Lung (tissue), 11 donors: ENCODE measurements at regions not wholly inside any gene's neighbourhood (a gene's known extent, or its start where the extent isn't known, plus 50 kb on each side); places are given as distances from the start of the nearest gene placed in this dataset.
"Not testable (repeated sequence)": the region's sequence is repeated elsewhere in the genome, so short reads cannot be mapped to it uniquely, and the experiment has no call there.

Source experiments
- ATAC-seq: fragments of 200-7000 bp; cut with Tn5 transposase; one replicate; pipeline ENCODE4 v1.9.1; 2020; ENCODE audit warnings: moderate number of reproducible peaks; ENCODE audit not compliant: insufficient read depth, low FRiP score
- DNase-seq, 3 donors: peaks; one replicate each; pipeline ENCODE4 v3.0.0-alpha.2; 2013 to 2017
- H3K27ac ChIP-seq, 2 donors: one replicate each; pipeline ENCODE4 v1.5.1; 2013; ENCODE audit warnings: mild to moderate bottlenecking in 2 of 2, moderate library complexity in 2 of 2, control low read depth in 1 of 2, inconsistent platforms in 1 of 2, low read depth in 1 of 2, low read length in 1 of 2
- H3K27me3 ChIP-seq, 3 donors: one replicate each; pipeline ENCODE4 v1.5.1; 2013; ENCODE audit warnings: low read length in 2 of 3; ENCODE audit not compliant: control insufficient read depth in 3 of 3, insufficient read depth in 3 of 3
- H3K36me3 ChIP-seq, 4 donors: one replicate each; pipeline ENCODE4 v1.5.1; 2013; ENCODE audit warnings: low read length in 4 of 4, mild to moderate bottlenecking in 1 of 4, moderate library complexity in 1 of 4; ENCODE audit not compliant: control insufficient read depth in 4 of 4, insufficient read depth in 4 of 4
- H3K4me1 ChIP-seq, 5 donors: one replicate each; pipeline ENCODE4 v1.5.1; 2013; ENCODE audit warnings: low read length in 5 of 5, mild to moderate bottlenecking in 2 of 5, moderate library complexity in 1 of 5; ENCODE audit not compliant: control insufficient read depth in 5 of 5, insufficient read depth in 5 of 5
- H3K4me3 ChIP-seq: one replicate; pipeline ENCODE4 v1.5.1; 2013; ENCODE audit warnings: mild to moderate bottlenecking, control low read depth, moderate library complexity
- H3K9ac ChIP-seq, 2 donors: one replicate each; pipeline ENCODE4 v1.5.1; 2013; ENCODE audit warnings: low read length in 2 of 2, control low read depth in 1 of 2; ENCODE audit not compliant: insufficient read depth in 1 of 2
- H3K9me3 ChIP-seq, 4 donors: one replicate each; pipeline ENCODE4 v1.5.1; 2013; ENCODE audit warnings: low read length in 3 of 4, mild to moderate bottlenecking in 1 of 4, moderate library complexity in 1 of 4; ENCODE audit not compliant: control insufficient read depth in 4 of 4, insufficient read depth in 3 of 4
- CTCF ChIP-seq: IDR thresholded peaks from 2 replicates; pipeline ENCODE4 v1.5.1; 2012; ENCODE audit warnings: mild to moderate bottlenecking; ENCODE audit errors: control extremely low read depth, extremely low read depth
- WGBS, 2 donors: extraction: QIAGEN DNeasy Blood & Tissue Kit; methylation state at CpG; one replicate each; pipeline ENCODE4 v1.1.7; 2013; 5-methylcytosine and 5-hydroxymethylcytosine counted together
- donor health status: control.
- donor health status: control.
- donor health status: Bipolar disorder and iron deficiency.
- donor health status: healthy.
- donor health status: DM: yes; HTN: yes; CAD: no.

- Histone ChIP-seq H3K9me3 (peaks cover 0 to 2% (median 0%) of the 10 kb centered on the region in 4 donors), H3K4me3 (no peak overlapping the region), H3K4me1 (no peaks in the 10 kb centered on the region), H3K27me3 (no peaks in the 10 kb centered on the region), H3K9ac (no peak overlapping the region), H3K27ac (no peak overlapping the region), H3K36me3 (no peaks in the 10 kb centered on the region)
- ATAC-seq (no peak), DNase-seq (no peak)
- TF ChIP-seq CTCF, result no peak
These were observed 729.7 kb upstream of the GOT2 start for GRCh38 chr16:59463776-59464175.

- no peak for TF ChIP-seq CTCF
- no peaks in the 10 kb centered on the region for H3K27me3 ChIP-seq
- no peaks in the 10 kb centered on the region for H3K4me1 ChIP-seq
- ATAC-seq, result no peak
- no peak overlapping the region for H3K9ac ChIP-seq
- WGBS, 2 donors, result 81 to 86% methylated on average over 5 of the region's 5 CpGs
- peaks cover 0 to 2% (median 0%) of the 10 kb centered on the region in 4 donors for H3K9me3 ChIP-seq
- DNase-seq, result no peak
- H3K27ac ChIP-seq, result no peak overlapping the region
- no peak overlapping the region for H3K4me3 ChIP-seq
- H3K36me3 ChIP-seq, result no peaks in the 10 kb centered on the region
These were observed 725.7 kb upstream of the GOT2 start for GRCh38 chr16:59459806-59460205.

DNA sequence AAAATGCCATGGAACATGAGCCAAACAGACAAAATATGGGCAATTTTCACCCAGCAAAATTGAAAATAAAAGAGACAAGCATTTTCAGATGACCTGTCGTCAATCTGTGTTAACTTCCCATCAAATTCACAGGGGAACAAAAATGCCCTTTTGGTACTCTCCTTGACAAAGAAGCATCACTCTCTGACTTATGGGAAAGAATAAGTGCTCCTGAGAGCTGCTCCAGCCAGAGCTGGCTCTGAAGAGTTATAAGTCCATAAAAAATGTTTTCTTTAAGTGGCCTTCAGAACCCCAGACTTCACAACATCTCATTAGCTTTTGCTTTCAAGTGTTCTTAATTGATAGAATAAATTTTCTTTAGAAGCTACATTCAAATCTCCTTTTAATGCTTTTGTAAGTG is 721.4 kb upstream of the GOT2 start:
- no peaks in the 10 kb centered on the region for H3K27me3 ChIP-seq
- no peak for TF ChIP-seq CTCF
- H3K4me3 ChIP-seq, result no peak overlapping the region
- H3K4me1 ChIP-seq, result no peaks in the 10 kb centered on the region
- ATAC-seq (no peak), DNase-seq (no peak)
- 88 to 93% methylated on average over 1 of the region's 1 CpG for WGBS, 2 donors
- peaks cover 0 to 5% (median 0%) of the 10 kb centered on the region in 4 donors for H3K9me3 ChIP-seq
- H3K36me3 ChIP-seq, result no peaks in the 10 kb centered on the region
- no peak overlapping the region for H3K27ac ChIP-seq
- no peak overlapping the region for H3K9ac ChIP-seq

DNA sequence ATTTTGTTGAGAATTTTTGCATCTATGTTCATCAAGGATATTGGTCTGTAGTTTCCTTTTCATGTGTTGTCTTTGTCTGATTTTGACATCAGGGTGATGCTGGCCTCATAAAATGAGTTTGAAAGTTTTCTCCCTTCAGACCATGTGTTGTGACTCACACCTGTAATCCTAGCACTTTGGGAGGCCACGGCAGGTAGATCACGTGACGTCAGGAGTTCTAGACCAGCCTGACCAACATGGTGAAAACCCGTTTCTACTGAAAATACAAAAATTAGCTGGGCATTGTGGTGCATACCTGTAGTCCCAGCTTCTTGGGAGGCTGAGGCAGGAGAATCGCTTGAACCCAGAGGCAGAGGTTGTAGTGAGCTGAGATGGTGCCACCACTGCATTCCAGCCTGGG is 716.4 kb upstream of the GOT2 start:
- H3K9me3 ChIP-seq, H3K36me3 ChIP-seq, DNase-seq, H3K9ac ChIP-seq, H3K27me3 ChIP-seq, H3K4me1 ChIP-seq, H3K27ac ChIP-seq, H3K4me3 ChIP-seq, ATAC-seq: not testable (repeated sequence)
- 96% methylated on average over 5 of the region's 5 CpGs for WGBS, 2 donors
